B cell (primary cell): ENCODE measurements at regions not wholly inside any gene's neighbourhood (a gene's known extent, or its start where the extent isn't known, plus 50 kb on each side); places are given as distances from the start of the nearest gene placed in this dataset.

Source experiments
- CTCF ChIP-seq: fragments of 200-600 bp; IDR thresholded peaks from one replicate; pipeline ENCODE4 v1.8.0; 2022; ENCODE audit warnings: antibody characterized with exemption, mild to moderate bottlenecking
- EZH2 ChIP-seq: IDR thresholded peaks from 2 replicates; pipeline ENCODE4 v1.6.1; 2012; ENCODE audit warnings: borderline replicate concordance, low read depth, mild to moderate bottlenecking, moderate library complexity, low read length; ENCODE audit not compliant: insufficient read depth, poor library complexity, severe bottlenecking

GRCh38 chr1:96581772-96582171 lies 139.8 kb upstream of the PTBP2 start:
- TF ChIP-seq CTCF (no peak), EZH2 (no peak)
